WI38 (cell line): ENCODE measurements at regions not wholly inside any gene's neighbourhood (a gene's known extent, or its start where the extent isn't known, plus 50 kb on each side); places are given as distances from the start of the nearest gene placed in this dataset.

Source experiments
- H3K4me3 ChIP-seq: 2 replicates; pipeline ENCODE4 v1.5.1; 2011; ENCODE audit warnings: low read depth, mild to moderate bottlenecking, control low read depth, low read length
- CTCF ChIP-seq: IDR thresholded peaks from 2 replicates; pipeline ENCODE4 v1.5.1; 2012; ENCODE audit warnings: low read depth, mild to moderate bottlenecking, control low read depth, low read length

- H3K4me3 ChIP-seq, result no peak overlapping the region
- TF ChIP-seq CTCF, result no peak
Measured at GRCh38 chr15:62719316-62719715, 323.2 kb upstream of the TPM1 start.

- H3K4me3 ChIP-seq, result no peak overlapping the region
- TF ChIP-seq CTCF, result no peak
Measured at GRCh38 chr15:62722237-62722636, 320.3 kb upstream of the TPM1 start.

GRCh38 chr15:62726461-62726860, 316.1 kb upstream of the TPM1 start:
- no peak for TF ChIP-seq CTCF
- H3K4me3 ChIP-seq, result no peak overlapping the region

- TF ChIP-seq CTCF, result no peak
- H3K4me3 ChIP-seq, result no peak overlapping the region
Measured at GRCh38 chr15:62727501-62727900, 315.0 kb upstream of the TPM1 start.

- no peak overlapping the region for H3K4me3 ChIP-seq
- no peak for TF ChIP-seq CTCF
Measured at GRCh38 chr15:62730825-62731224, 311.7 kb upstream of the TPM1 start.

GRCh38 chr15:62732078-62732477, 310.5 kb upstream of the TPM1 start:
- TF ChIP-seq CTCF, result no peak
- no peak overlapping the region for H3K4me3 ChIP-seq

GRCh38 chr15:62734706-62735105, 307.8 kb upstream of the TPM1 start:
- H3K4me3 ChIP-seq, result no peak overlapping the region
- TF ChIP-seq CTCF, result no peak

- H3K4me3 ChIP-seq, result no peak overlapping the region
- TF ChIP-seq CTCF, result no peak
Measured at GRCh38 chr15:62736756-62737155, 305.8 kb upstream of the TPM1 start.
